OCI-LY3 (cell line): ENCODE measurements at regions not wholly inside any gene's neighbourhood (a gene's known extent, or its start where the extent isn't known, plus 50 kb on each side); places are given as distances from the start of the nearest gene placed in this dataset.

Experiments
- CTCF ChIP-seq: fragments of 200-600, 300-600 bp; sonication (generic); IDR thresholded peaks from 2 replicates; pipeline ENCODE4 v1.5.1; 2014; ENCODE audit warnings: antibody characterized with exemption, low read length, low read depth
- EZH2phosphoT487 ChIP-seq: fragments of 200-600 bp; shearing (Covaris generic); IDR thresholded peaks from 2 replicates; pipeline ENCODE4 v1.6.1; 2018; ENCODE audit warnings: antibody characterized with exemption, mixed run types, low read depth

GRCh38 chr6:110048221-110048875, 70.2 kb downstream of the GPR6 start:
- no peak for TF ChIP-seq EZH2phosphoT487
- no peak for TF ChIP-seq CTCF
